ENCODE measurements at regions not wholly inside any gene's neighbourhood (a gene's known extent, or its start where the extent isn't known, plus 50 kb on each side); places are given as distances from the start of the nearest gene placed in this dataset.

DNA sequence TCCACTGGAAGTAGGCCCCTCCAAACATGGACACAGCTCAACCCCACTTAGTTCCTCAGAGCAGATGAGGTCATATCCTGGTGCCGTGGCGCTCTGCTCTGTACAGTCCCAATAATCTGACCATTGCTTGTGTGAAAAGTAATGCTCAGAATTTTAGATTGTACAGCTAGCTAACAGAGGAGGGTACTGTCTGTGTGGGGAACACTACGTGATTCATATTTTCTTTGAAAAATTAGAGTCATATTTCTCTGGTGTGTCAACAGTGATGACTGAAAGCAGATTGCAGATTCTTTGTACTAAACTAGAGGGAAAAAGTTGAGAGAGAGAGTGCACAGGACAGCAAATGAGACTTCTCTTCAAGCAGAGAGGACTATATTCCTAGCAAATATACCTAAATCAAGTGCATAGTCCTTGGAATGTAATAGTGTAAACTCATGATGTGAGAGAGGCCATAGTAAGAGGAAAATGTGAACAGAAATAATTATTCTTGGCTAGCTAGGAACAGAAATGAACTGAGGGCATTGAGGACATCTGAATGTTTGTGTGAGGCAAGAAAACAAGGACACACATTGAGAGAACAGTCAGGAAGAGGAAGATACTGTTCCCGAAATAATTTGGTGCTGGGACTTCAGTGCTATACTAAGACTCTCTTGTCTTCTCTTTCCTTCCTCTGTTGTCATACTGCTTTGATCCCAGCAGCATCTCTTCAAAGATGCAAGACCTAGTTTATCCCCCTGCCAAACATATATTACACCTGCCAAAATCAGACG lies 157.0 kb upstream of the RND3 start:
- no peak for TF ChIP-seq POLR2A (IDR thresholded peaks at IDR 0.05)
- TF ChIP-seq, protein P1, sequence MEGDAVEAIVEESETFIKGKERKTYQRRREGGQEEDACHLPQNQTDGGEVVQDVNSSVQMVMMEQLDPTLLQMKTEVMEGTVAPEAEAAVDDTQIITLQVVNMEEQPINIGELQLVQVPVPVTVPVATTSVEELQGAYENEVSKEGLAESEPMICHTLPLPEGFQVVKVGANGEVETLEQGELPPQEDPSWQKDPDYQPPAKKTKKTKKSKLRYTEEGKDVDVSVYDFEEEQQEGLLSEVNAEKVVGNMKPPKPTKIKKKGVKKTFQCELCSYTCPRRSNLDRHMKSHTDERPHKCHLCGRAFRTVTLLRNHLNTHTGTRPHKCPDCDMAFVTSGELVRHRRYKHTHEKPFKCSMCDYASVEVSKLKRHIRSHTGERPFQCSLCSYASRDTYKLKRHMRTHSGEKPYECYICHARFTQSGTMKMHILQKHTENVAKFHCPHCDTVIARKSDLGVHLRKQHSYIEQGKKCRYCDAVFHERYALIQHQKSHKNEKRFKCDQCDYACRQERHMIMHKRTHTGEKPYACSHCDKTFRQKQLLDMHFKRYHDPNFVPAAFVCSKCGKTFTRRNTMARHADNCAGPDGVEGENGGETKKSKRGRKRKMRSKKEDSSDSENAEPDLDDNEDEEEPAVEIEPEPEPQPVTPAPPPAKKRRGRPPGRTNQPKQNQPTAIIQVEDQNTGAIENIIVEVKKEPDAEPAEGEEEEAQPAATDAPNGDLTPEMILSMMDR (IDR thresholded peaks at IDR 0.05), result no peak
